ENCODE measurements at regions not wholly inside any gene's neighbourhood (a gene's known extent, or its start where the extent isn't known, plus 50 kb on each side); places are given as distances from the start of the nearest gene placed in this dataset.

- TF ChIP-seq, protein P1, sequence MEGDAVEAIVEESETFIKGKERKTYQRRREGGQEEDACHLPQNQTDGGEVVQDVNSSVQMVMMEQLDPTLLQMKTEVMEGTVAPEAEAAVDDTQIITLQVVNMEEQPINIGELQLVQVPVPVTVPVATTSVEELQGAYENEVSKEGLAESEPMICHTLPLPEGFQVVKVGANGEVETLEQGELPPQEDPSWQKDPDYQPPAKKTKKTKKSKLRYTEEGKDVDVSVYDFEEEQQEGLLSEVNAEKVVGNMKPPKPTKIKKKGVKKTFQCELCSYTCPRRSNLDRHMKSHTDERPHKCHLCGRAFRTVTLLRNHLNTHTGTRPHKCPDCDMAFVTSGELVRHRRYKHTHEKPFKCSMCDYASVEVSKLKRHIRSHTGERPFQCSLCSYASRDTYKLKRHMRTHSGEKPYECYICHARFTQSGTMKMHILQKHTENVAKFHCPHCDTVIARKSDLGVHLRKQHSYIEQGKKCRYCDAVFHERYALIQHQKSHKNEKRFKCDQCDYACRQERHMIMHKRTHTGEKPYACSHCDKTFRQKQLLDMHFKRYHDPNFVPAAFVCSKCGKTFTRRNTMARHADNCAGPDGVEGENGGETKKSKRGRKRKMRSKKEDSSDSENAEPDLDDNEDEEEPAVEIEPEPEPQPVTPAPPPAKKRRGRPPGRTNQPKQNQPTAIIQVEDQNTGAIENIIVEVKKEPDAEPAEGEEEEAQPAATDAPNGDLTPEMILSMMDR (IDR thresholded peaks at IDR 0.05; ENCODE audit: low read length, missing control alignments) = no peak
- DNase-seq (ENCODE audit: low read depth) = peak; percentile 82
- H3K4me3 ChIP-seq (replicated peaks; ENCODE audit: low read depth, low read length) = no peak overlapping the region
These were observed 152.8 kb downstream of the GAS1 start for GRCh38 chr9:86794391-86795046.

- H3K4me3 ChIP-seq (replicated peaks; ENCODE audit: low read depth, low read length) = no peak overlapping the region
- TF ChIP-seq, protein P1 (IDR thresholded peaks at IDR 0.05; ENCODE audit: low read length, missing control alignments) = no peak
- DNase-seq (ENCODE audit: low read depth) = no peak
These were observed 155.2 kb downstream of the GAS1 start for GRCh38 chr9:86792136-86792535.

- no peak overlapping the region for H3K4me3 ChIP-seq (replicated peaks; ENCODE audit: low read depth, low read length)
- DNase-seq (ENCODE audit: low read depth) = no peak
- TF ChIP-seq, protein P1 (IDR thresholded peaks at IDR 0.05; ENCODE audit: low read length, missing control alignments) = no peak
These were observed 156.5 kb downstream of the GAS1 start for GRCh38 chr9:86790805-86791204.

DNA sequence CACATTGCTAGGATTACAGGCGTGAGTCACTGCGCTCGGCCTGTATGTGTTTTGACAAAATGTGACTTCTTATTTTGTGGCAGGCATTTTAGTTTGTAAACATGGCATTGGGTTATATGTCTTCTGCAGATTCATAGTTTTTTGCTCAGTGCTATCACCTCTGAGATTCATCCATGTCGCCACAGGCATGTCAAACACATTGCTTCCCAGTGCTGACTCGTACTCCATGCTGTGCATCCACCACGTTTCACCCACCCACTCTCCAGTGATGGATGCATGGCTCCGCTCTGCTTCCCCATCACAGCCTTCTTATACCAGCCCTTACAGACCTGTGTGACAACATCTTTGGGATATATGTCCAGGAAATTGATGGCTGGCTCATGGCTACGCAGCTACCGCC is 158.8 kb downstream of the GAS1 start:
- TF ChIP-seq, protein P1 (IDR thresholded peaks at IDR 0.05; ENCODE audit: low read length, missing control alignments) = no peak
- DNase-seq (ENCODE audit: low read depth) = no peak
- H3K4me3 ChIP-seq (replicated peaks; ENCODE audit: low read depth, low read length) = no peak overlapping the region

GRCh38 chr9:86783884-86784283 is 163.4 kb downstream of the GAS1 start:
- TF ChIP-seq, protein P1 (IDR thresholded peaks at IDR 0.05; ENCODE audit: low read length, missing control alignments) = no peak
- peak; percentile 82 for DNase-seq (ENCODE audit: low read depth)
- H3K4me3 ChIP-seq (replicated peaks; ENCODE audit: low read depth, low read length) = no peak overlapping the region

DNA sequence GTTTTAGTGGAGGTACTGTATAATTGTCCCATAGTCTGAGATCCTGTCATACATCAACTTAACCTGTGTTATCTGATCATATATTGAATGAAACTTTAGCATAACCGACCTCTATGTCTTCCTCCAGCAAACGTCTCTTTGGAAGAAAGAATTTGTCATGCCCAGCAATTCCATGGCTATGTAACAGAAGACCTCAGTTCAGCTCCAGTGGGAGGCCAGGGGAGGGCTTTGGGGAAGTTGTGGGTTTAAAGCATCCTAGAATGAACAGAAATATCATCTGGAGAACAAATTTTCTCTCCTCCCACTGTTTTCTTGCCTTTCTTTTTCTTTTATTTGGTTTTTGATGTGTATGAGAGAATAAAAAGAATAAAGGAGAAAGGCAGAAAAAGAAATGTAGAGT is 164.5 kb downstream of the GAS1 start:
- TF ChIP-seq, protein P1 (IDR thresholded peaks at IDR 0.05; ENCODE audit: low read length, missing control alignments) = no peak
- no peak overlapping the region for H3K4me3 ChIP-seq (replicated peaks; ENCODE audit: low read depth, low read length)
- DNase-seq (ENCODE audit: low read depth) = no peak

- no peak for DNase-seq (ENCODE audit: low read depth)
- TF ChIP-seq, protein P1 (IDR thresholded peaks at IDR 0.05; ENCODE audit: low read length, missing control alignments) = no peak
- no peak overlapping the region for H3K4me3 ChIP-seq (replicated peaks; ENCODE audit: low read depth, low read length)
These were observed 168.5 kb downstream of the GAS1 start for GRCh38 chr9:86778761-86779160.

All from fibroblast of pulmonary artery (primary cell).